HG03354 (cell line): ENCODE measurements at regions not wholly inside any gene's neighbourhood (a gene's known extent, or its start where the extent isn't known, plus 50 kb on each side); places are given as distances from the start of the nearest gene placed in this dataset.
"Not testable (repeated sequence)": the region's sequence is repeated elsewhere in the genome, so short reads cannot be mapped to it uniquely, and the experiment has no call there.

Experiments used
- ATAC-seq: cut with Tn5 transposase; IDR thresholded peaks from one replicate; pipeline ENCODE4 v1.9.1; 2021; ENCODE audit warnings: mild to moderate bottlenecking; ENCODE audit not compliant: unreplicated experiment, poor library complexity, severe bottlenecking

DNA sequence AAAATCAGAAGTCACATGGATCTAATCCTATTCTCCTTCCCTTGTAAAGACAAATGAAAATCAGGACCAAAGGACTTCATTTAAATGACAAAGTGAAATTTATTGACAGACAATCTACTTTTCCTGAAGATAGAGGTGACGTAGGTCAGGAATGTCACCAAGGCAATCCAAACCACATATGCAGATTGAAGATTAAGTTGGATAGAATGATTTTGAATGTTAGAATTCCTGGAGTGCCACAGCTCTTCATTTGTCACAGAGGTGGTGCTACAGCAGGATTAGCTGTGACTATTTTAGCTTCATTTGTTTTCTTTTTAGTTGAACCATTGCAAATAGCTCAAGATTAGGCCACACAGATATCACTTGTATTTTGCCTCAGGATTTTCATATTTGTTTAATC lies 736.0 kb upstream of the ARRDC3 start:
- ATAC-seq: no peak

DNA sequence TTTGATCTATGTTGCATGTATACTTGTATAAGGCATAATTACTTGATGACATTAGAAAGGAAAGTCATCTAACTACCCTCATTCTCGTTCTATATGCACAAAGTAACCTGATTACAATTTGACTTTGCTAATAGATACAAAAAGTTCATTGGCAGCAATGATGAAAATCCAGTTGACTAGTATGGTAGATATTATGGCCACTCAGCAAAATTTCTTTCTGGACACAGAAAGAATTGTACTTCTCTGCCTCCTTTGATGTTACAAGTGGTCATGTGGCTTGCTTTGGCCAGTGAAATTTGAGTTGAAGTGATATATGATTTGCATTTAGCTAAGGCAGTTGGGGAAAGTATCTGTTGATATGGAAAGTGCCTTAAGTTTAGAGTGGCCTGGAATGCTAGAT lies 723.7 kb upstream of the ARRDC3 start:
- ATAC-seq: no peak

DNA sequence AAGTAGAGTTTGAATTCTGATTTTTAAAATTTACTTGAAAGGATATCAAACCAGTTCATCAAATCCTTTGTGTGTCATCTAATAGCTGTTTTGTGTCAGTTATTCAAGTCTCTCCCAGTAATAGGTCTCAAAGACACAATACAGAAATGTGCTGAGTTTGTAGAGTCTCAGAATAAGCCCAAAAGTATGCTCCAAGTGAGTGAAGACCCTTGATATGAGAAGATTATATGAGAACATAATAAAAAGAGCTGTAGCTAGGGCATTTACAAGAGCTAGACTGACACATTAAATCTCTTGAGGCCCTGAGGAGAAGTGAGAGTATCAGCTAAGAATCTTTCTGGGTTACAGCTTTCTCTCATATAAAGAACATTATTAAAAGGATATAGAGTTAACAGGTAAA lies 721.0 kb upstream of the ARRDC3 start:
- no peak for ATAC-seq

DNA sequence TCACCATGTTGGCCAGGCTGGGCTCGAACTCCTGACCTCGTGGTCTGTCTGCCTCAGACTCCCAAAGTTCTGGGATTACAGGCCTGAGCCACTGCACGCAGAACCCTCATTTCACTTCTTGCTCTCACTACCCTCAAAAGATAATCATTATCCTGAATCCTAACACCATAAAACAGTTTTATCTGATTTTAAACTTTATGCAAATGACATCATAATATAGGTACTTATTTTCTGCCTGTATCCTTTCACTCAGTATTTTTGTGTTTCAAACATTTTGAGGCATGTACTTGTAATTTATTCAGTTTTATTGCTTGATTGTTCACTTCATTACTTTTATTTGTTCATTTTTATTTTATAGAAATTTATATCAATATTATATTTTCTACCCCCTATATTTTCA lies 719.2 kb upstream of the ARRDC3 start:
- ATAC-seq: no peak

DNA sequence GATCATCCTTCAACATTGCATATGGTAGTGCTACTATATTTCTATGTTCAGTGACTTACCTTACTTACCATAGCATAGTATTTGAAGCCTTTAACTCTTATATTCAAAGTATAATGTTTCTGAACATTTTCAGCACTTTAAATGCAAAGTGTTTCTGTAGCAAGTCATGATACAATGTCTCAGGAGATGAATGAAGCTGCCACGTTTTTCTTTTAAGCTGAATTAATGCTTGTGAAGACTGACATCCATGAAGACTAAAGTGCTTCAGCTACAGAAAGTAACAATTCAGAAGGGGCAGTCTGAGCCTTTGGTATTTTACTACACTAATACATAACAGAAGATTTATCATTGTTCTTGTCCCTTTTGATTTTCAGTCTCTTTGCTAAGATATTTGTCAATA lies 709.1 kb upstream of the ARRDC3 start:
- ATAC-seq: no peak

DNA sequence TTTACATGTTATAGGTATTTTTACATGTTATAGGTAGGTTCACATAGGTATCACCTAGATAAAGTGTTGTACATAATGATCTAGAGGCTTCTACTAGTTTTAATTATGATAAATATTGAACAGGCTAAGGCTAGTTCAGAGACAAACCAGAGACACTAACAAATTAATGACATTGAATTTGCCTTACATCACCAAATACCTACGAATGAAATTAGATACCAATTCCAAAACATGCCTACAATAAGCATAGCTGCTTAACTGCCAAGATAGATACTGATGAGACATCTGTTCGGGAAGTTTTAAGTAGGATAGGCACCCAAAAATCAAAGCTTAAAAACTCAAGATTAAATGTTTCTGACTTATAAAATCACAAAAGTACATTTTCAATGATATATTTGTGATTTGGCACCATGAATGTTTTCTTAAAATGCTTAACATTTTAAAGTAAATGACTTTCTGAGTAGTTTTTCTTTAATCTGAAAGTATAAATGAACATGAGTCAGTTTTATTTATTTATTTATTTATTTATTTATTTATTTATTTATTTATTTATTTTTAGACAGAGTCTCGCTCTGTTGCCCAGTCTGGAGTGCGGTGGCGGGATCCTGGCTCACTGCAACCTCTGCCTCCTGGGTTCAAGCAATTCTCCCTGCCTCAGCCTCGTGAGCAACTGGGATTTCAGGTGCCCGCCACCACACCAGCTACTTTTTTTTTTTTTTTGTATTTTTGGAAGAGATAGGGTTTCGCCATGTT lies 703.1 kb upstream of the ARRDC3 start:
- ATAC-seq: no peak

DNA sequence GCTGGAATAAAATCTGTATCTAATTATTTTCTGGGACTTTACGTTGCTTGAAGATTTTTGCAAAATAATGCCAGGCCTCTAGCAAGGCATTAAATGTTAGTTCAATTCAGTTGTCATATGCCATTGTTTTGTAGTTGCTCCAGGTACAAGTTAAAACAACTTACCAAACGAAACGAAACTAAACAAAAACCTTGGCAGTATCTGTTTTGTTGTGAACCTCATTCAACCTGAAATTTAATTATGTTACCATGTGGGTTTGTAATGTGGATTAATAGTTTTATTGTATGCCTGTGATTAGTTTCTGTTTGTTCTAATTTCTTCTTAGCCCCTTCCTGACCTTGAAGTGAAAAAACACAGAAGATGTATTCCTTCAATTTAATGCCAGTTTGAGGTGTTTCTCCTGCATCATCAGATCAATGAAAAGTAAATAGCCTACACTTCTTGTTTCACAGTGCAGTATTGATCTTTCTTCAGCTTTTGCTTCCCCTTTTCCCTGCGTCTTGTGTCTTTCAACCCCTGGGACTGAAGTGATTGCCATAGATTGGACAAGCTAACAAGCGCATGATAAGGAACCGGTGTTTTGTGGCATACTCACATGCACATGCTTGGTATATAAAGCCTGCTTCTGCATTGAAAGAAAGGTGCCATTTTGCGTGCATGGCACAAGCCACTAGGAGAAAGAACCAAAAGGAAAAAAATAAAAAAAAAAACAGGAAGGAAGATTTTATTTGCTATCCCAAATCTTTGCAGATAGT lies 699.0 kb upstream of the ARRDC3 start:
- no peak for ATAC-seq

DNA sequence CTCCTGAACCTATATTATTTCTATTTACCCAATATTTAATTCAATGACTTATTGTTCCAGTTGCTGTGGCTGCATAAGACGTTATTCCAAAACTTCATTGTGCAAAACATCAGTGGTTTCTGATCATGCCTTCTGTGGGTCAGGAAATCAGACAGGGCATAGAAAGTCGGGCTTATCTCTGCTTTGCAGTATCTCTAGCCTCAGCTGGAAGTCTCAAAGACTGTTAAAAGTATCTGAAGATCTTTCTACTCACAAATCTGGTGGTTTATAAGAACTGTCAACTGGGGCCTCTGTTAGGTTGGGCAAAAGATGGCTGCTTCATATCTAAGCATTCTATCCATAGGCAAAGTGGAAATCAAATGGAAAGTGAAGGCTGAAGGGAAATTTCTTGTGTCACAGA lies 687.7 kb upstream of the ARRDC3 start:
- ATAC-seq: no peak

DNA sequence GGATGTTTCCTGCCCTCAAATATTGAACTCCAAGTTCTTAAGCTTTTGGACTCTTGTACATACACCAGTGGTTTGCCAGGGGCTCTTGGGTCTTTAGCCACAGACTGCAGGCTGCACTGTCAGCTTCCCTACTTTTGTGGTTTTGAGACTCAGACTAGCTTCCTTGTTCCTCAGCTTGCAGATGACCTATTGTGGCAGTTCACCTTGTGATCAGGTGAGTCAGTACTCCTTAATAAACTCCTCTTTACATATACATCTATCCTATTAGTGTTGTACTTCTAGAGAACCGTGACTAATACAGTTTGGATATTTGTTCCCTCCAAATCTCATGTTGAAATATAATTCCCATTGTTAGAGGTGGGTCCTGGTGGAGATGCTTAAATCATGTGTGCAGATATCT lies 681.9 kb upstream of the ARRDC3 start:
- no peak for ATAC-seq

DNA sequence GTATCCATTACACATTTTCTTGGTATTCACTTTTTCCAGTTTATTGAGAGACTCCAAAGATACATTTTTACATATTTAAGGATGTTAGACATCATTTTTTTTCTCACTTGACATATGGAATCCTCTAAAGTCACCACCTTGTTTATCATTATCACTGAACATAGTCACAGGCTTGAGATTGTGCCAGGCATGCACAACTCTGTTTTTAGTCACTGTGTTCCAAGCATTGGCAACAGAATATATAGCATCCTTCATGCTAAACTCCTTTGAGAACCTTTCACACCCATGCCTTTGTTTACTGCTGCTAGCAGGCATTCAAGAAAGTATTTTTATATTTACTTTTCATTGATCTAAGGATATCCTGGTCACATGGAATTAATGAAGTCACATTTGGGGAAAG lies 668.6 kb upstream of the ARRDC3 start:
- no peak for ATAC-seq

DNA sequence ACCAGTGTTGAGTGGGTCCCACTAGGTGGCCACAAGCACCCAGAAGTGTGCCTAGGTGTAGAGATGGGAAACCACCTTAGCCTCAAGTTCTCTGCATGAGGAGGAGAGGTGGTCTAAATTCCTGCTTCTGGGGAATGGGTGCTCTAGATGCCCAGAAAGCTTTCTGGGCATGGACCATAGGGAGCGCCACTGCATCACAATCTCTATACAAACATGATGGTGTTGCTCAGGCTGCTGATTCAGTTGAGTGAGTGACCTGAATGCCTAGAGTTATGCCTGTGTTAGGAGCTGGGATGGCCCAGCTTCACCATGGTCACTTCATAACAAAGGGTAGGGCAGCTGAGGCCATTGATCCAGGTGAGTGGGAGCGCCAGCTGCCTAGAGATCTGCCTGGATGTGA lies 667.9 kb upstream of the ARRDC3 start:
- no peak for ATAC-seq

DNA sequence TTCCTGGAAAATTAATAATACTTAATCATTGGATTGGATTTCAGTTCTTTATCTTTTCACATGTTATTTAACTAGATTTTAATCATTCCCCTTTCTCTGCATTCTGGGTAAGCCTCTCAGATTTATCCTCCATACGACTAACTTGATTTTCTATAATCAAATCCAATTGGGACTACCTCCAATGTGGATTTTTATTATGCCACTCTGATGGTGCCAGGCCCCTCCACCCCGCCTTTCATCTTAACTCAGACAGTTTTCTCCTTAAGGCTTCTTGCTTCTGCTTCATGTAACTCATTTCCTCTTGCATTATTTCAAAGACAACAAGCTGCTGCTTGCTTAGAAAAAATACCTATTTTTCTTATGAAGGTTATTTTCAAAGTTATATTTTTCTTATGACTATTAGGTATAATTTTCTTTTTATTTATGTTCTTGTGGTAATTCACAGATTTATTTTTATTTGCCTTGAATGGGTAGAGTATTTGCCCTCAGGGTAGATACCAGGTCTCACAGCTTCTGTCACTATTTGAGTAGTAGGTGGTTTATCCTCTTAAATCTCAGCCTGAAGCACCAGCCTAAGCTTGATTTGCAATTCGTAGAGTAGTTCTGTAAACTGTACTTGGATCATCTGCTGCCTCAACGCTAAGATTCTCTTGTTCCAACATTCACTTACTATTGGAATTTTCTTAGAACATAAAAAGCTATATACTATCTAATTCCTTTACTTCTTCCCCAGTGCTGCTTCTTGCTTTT lies 659.0 kb upstream of the ARRDC3 start:
- ATAC-seq: no peak

DNA sequence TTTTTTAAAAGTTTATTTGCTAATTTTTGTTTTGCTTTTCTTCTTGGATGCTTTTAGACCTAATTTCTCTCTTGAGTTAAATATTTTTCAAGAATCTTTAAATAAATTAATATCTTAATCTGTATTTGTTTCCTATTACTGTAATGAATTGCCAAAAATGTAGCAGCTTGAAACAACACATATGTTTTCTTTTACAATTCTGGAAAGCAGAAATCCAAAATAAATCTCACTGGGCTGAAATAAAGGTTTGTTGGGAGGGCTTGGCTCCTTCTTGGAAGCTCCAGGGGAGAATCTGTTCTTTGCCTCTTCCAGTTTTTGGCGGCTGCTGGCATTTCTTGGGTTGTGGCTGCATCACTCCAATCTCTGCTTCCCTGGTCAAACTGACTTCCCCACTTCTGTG lies 658.1 kb upstream of the ARRDC3 start:
- no peak for ATAC-seq

DNA sequence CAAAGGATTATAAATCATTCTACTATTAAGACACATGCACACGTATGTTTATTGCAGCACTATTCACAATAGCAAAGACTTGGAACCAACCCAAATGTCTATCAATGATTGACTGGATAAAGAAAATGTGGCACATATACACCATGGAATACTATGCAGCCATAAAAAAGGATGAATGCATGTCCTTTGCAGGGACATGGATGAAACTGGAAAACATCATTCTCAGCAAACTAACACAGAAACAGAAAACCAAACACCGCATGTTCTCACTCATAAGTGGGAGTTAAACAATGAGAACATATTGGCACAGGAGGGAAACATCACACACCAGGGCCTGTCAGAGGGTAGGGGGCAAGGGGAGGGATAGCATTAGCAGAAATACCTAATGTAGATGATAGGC lies 646.7 kb upstream of the ARRDC3 start:
- not testable (repeated sequence) for ATAC-seq

DNA sequence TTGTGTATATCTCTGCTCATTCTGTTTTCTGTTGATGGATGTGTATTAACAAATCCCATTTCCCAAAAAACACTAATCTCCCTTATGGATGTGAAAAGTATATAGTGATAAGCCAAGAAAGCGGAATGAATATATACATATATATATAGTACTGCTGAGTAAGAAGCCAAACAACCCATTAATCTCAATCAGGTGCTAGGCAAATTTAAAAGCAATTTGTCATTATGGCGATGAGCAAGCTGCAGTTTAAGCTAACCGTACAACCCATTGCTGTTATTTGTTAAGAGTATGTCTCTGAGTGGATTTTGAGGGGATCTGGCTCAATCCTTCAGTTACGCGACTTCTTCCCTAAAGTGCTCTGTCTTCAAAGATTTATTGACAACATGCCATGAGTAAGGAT lies 640.4 kb upstream of the ARRDC3 start:
- no peak for ATAC-seq

DNA sequence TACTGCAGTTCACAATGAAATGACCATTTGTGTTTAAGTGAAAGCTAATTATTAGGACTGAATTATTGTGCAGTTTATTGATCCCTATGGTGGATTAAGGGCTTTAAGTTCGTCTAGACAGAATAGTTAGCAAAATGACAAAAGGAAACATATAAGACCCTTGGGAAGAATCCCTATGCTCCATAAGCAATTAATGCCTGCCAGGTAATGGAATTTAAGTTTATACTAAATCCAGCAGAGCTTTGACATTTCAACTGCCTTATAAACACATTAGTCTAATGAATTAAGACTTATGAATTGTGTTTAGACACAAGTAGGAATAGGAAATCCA lies 640.0 kb upstream of the ARRDC3 start:
- ATAC-seq: no peak

DNA sequence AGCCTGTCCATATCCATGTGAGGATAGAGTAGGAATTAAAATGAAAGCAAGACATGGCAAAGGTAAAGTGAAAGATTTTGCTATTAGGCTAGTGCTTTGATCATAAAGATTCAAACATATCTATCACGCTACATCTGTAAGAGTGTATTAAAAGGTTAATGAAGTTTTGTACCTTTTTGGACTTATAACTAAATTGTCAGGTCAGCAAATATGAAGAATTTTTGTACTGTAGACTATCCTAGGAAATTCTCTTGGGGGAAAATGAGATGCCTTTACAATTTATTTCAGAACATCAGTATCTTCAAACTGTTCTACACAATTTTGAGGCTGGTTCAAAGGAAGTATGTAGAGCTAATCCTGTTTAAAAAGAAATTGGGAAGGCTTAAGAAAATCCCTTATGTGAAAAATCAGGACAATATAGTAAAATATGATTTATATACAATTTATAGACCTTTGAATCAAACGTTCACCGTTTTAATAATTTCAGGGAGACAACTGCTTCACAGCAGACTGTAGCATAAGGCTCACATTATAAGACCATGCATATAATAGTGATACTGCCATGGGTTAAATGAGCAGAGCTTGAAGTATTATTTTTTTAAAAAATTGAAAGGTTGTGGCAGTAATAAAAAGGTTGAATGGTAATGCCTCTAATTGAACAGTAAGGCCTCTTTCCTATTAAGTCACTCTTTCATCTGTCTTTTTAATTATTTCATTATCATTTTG lies 639.5 kb upstream of the ARRDC3 start:
- ATAC-seq: no peak

DNA sequence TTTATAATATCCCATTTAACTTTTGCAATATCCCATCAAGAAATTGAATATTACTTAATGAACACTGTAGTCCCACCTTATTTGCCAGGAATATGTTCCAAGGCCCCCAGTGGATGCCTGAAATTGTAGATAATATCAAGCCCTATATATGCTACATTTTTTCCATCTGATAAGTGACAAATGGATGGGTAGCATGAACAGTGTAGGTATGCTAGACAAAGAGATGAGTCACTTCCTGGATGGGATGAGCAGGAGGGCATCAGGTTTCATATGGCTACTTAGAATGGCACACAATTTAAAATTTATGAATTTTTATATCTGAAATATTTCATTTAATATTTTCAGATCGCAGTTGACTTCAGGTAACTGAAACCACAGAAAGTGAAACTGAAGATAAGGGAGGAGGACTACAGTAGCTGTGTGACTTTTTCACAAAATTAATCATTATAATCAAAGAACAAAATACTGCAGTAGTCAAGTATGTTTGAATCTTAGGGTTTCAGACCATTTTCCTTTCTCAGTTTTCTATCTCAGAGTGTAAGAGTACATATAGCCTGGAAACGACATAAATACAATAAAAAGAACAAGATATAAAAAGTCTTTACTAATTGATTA lies 636.4 kb upstream of the ARRDC3 start:
- no peak for ATAC-seq

DNA sequence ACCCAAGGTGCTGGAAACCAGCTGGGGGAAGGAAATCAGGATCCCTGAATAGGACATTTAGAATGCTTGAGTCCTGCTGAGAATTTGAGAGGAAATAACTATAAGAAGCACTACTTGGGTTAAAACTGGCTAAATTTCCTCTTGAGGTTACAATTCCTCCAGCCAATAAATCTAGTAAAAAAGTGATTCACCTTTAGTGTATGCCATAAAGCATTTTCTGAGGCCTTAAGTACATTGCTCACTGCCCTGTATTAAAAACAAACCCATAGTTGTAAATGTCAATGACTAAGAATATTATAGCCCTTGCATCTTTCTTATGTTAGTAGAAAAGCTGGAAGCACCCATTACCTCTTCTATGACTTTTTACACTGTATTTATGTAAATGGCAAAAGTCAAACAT lies 634.7 kb upstream of the ARRDC3 start:
- no peak for ATAC-seq

DNA sequence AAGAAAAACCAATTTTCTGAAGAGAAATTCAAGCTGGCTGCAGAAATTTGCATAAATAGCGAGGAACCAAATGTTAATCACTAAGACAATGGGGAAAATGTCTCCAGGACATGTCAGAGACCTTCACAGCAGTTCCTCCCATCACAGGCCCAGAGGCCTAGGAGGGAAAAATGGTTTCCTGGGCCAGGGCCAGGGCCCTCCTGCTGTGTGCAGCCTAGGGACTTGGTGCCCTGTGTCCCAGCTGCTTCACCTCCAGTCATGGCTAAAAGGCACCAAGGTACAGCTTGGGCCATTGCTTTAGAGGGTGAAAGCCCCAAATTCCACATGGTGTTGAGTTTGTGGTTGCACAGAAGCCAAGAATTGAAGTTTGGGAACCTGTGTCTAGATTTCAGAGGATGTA lies 628.7 kb upstream of the ARRDC3 start:
- not testable (repeated sequence) for ATAC-seq
